OCI-LY3 (cell line): ENCODE measurements at regions not wholly inside any gene's neighbourhood (a gene's known extent, or its start where the extent isn't known, plus 50 kb on each side); places are given as distances from the start of the nearest gene placed in this dataset.

Source experiments
- CTCF ChIP-seq: fragments of 200-600, 300-600 bp; sonication (generic); IDR thresholded peaks from 2 replicates; pipeline ENCODE4 v1.5.1; 2014; ENCODE audit warnings: antibody characterized with exemption, low read length, low read depth
- EZH2phosphoT487 ChIP-seq: fragments of 200-600 bp; shearing (Covaris generic); IDR thresholded peaks from 2 replicates; pipeline ENCODE4 v1.6.1; 2018; ENCODE audit warnings: antibody characterized with exemption, mixed run types, low read depth

- TF ChIP-seq EZH2phosphoT487: no peak
- no peak for TF ChIP-seq CTCF
Observed at GRCh38 chr1:80579055-80579454, 1221.7 kb upstream of the ADGRL2 start.
